NCI-H2107 treated with DMSO at 0.1 percent for 48 hours (cell line): ENCODE measurements at regions not wholly inside any gene's neighbourhood (a gene's known extent, or its start where the extent isn't known, plus 50 kb on each side); places are given as distances from the start of the nearest gene placed in this dataset.
"Not testable (repeated sequence)": the region's sequence is repeated elsewhere in the genome, so short reads cannot be mapped to it uniquely, and the experiment has no call there.

ENCODE experiments used
- DNase-seq: peaks from one replicate; lab custom pipeline; 2025; ENCODE audit not compliant: unreplicated experiment; lab: John Stamatoyannopoulos, UW

- DNase-seq: no peak
Measured at GRCh38 chr5:175347931-175348330, 96.1 kb downstream of the DRD1 start.

- DNase-seq: no peak
Measured at GRCh38 chr5:175347027-175347426, 97.0 kb downstream of the DRD1 start.

GRCh38 chr5:175344331-175345195 lies 99.4 kb downstream of the DRD1 start:
- no peak for DNase-seq

GRCh38 chr5:175343308-175343707 lies 100.7 kb downstream of the DRD1 start:
- no peak for DNase-seq

- DNase-seq: no peak
Measured at GRCh38 chr5:175340180-175340579, 103.8 kb downstream of the DRD1 start.

- no peak for DNase-seq
Measured at GRCh38 chr5:175337680-175338079, 106.3 kb downstream of the DRD1 start.

- no peak for DNase-seq
Measured at GRCh38 chr5:175336781-175337180, 107.2 kb downstream of the DRD1 start.

GRCh38 chr5:175335691-175336090 lies 108.3 kb downstream of the DRD1 start:
- no peak for DNase-seq

GRCh38 chr5:175331173-175332036 lies 112.6 kb downstream of the DRD1 start:
- DNase-seq: not testable (repeated sequence)

- DNase-seq: no peak
Measured at GRCh38 chr5:175329976-175330375, 114.0 kb downstream of the DRD1 start.

GRCh38 chr5:175328687-175329086 lies 115.3 kb downstream of the DRD1 start:
- no peak for DNase-seq

- no peak for DNase-seq
Measured at GRCh38 chr5:175328176-175328575, 115.8 kb downstream of the DRD1 start.

- DNase-seq: no peak
Measured at GRCh38 chr5:175325681-175326080, 118.3 kb downstream of the DRD1 start.

- DNase-seq: no peak
Measured at GRCh38 chr5:175321927-175322532, 122.0 kb downstream of the DRD1 start.

- DNase-seq: no peak
Measured at GRCh38 chr5:175319199-175319598, 124.8 kb downstream of the DRD1 start.

- DNase-seq: no peak
Measured at GRCh38 chr5:175317872-175318271, 126.1 kb downstream of the DRD1 start.

- DNase-seq: no peak
Measured at GRCh38 chr5:175309218-175309810, 134.7 kb downstream of the DRD1 start.

- no peak for DNase-seq
Measured at GRCh38 chr5:175308701-175309100, 135.3 kb downstream of the DRD1 start.

GRCh38 chr5:175306381-175306780 lies 137.6 kb downstream of the DRD1 start:
- DNase-seq: no peak

- no peak for DNase-seq
Measured at GRCh38 chr5:175305251-175305650, 138.7 kb downstream of the DRD1 start.

GRCh38 chr5:175290379-175290778 lies 153.6 kb downstream of the DRD1 start:
- no peak for DNase-seq
